Prostate gland (tissue), 2 donors: ENCODE measurements at regions not wholly inside any gene's neighbourhood (a gene's known extent, or its start where the extent isn't known, plus 50 kb on each side); places are given as distances from the start of the nearest gene placed in this dataset.

ENCODE experiments used
- POLR2A ChIP-seq: fragments of 450-650 bp; IDR thresholded peaks from one replicate; pipeline ENCODE4 v1.6.1; 2016; ENCODE audit warnings: antibody characterized with exemption, mild to moderate bottlenecking
- POLR2AphosphoS5 ChIP-seq: sonication (generic); formaldehyde crosslinking; IDR thresholded peaks from one replicate; pipeline ENCODE4 v1.6.1; 2017; ENCODE audit warnings: antibody characterized with exemption
- TF ChIP-seq, protein P1 (sequence below), 4 experiments: fragments of 200-600 bp in 2 of 4; fragments of 450-650 bp in 2 of 4; sonication (generic) in 2 of 4; IDR thresholded peaks; 1 replicate in 3 of 4; 2 replicates in 1 of 4; pipeline ENCODE4 v1.5.1; 2016 to 2019; ENCODE audit warnings: antibody characterized with exemption in 4 of 4, mild to moderate bottlenecking in 2 of 4, moderate library complexity in 2 of 4

DNA sequence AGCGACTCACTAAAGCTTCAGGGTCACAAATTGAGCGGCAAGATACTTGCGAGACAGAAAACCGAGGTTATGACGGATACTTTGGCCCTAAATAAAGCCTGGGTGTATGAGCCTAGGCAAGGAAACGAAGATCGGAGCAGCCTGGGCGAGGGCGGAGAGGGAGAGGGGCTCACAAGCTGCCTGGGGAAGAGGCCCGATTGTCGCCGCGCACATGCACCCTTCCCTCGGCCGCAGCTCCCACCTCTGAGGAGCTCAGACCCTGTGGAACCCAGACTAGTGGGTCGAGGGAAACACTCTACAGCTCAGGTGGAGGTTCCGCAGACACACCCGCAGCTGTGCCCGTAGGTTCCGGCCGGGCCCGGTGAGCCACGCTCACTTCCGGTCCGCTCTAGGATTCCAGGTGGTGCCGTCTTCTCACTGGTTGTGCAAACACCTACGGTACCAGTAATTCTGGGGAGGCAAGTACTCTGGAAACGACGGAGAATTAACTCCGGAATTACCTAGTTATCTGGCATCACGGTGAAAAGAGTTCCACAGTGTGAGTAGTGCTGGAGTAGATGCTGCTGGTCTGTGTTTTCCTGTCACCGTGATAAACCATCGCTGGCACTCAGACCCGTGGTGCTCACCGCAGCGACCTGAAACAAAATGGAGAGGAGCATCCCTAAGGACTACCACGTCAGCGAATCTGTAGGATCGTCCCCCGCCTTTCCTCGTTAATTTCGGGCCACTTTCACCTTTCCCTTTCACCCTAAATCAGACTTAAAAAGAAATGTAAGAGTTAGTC is 61.5 kb downstream of the GPX5 start:
- no peak for TF ChIP-seq POLR2A
- TF ChIP-seq, protein P1, sequence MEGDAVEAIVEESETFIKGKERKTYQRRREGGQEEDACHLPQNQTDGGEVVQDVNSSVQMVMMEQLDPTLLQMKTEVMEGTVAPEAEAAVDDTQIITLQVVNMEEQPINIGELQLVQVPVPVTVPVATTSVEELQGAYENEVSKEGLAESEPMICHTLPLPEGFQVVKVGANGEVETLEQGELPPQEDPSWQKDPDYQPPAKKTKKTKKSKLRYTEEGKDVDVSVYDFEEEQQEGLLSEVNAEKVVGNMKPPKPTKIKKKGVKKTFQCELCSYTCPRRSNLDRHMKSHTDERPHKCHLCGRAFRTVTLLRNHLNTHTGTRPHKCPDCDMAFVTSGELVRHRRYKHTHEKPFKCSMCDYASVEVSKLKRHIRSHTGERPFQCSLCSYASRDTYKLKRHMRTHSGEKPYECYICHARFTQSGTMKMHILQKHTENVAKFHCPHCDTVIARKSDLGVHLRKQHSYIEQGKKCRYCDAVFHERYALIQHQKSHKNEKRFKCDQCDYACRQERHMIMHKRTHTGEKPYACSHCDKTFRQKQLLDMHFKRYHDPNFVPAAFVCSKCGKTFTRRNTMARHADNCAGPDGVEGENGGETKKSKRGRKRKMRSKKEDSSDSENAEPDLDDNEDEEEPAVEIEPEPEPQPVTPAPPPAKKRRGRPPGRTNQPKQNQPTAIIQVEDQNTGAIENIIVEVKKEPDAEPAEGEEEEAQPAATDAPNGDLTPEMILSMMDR (IDR thresholded peaks at IDR 0.05) = no peak
- peak; percentile 66 for TF ChIP-seq POLR2AphosphoS5
